Nephron (organoid): ENCODE measurements at regions not wholly inside any gene's neighbourhood (a gene's known extent, or its start where the extent isn't known, plus 50 kb on each side); places are given as distances from the start of the nearest gene placed in this dataset.
"Not testable (repeated sequence)": the region's sequence is repeated elsewhere in the genome, so short reads cannot be mapped to it uniquely, and the experiment has no call there.

Source experiments
- H3K27ac Mint-ChIP-seq, 3 experiments: 2 replicates each; pipeline ENCODE4 v1.8.0; 2020; ENCODE audit warnings: mixed read lengths in 3 of 3, mild to moderate bottlenecking in 2 of 3, moderate library complexity in 1 of 3
- H3K27me3 Mint-ChIP-seq: 2 replicates; pipeline ENCODE4 v1.8.0; 2021; ENCODE audit warnings: low read depth, mild to moderate bottlenecking, moderate library complexity, mixed read lengths
- H3K36me3 Mint-ChIP-seq: 2 replicates; pipeline ENCODE4 v1.8.0; 2020; ENCODE audit warnings: low read depth, mixed read lengths
- H3K4me1 Mint-ChIP-seq: 2 replicates; pipeline ENCODE4 v1.8.0; 2020; ENCODE audit warnings: mixed read lengths
- H3K4me3 Mint-ChIP-seq, 3 experiments: 2 replicates each; pipeline ENCODE4 v1.8.0; 2020; ENCODE audit warnings: mild to moderate bottlenecking in 3 of 3, mixed read lengths in 3 of 3, moderate library complexity in 2 of 3
- H3K9me3 Mint-ChIP-seq: 2 replicates; pipeline ENCODE4 v1.8.0; 2020; ENCODE audit warnings: mixed read lengths
- CTCF ChIP-seq, 3 experiments: fragments of 200-600 bp; sonication (generic); IDR thresholded peaks; one replicate each; pipeline ENCODE4 v1.5.0; 2021; ENCODE audit warnings: antibody characterized with exemption in 3 of 3; ENCODE audit not compliant: unreplicated experiment in 3 of 3

- H3K27me3 Mint-ChIP-seq = peaks cover 17% of the 10 kb centered on the region
- H3K4me3 Mint-ChIP-seq = no peak overlapping the region
- no peak for TF ChIP-seq CTCF (IDR thresholded peaks at IDR 0.05; ENCODE audit: unreplicated experiment in 3 of 3)
- peaks cover 11% of the 10 kb centered on the region for H3K4me1 Mint-ChIP-seq
- H3K9me3 Mint-ChIP-seq = no peaks in the 10 kb centered on the region
- H3K36me3 Mint-ChIP-seq = no peaks in the 10 kb centered on the region
- no peak overlapping the region for H3K27ac Mint-ChIP-seq
These were observed 79.5 kb upstream of the SOX11 start for GRCh38 chr2:5612666-5613065.

DNA sequence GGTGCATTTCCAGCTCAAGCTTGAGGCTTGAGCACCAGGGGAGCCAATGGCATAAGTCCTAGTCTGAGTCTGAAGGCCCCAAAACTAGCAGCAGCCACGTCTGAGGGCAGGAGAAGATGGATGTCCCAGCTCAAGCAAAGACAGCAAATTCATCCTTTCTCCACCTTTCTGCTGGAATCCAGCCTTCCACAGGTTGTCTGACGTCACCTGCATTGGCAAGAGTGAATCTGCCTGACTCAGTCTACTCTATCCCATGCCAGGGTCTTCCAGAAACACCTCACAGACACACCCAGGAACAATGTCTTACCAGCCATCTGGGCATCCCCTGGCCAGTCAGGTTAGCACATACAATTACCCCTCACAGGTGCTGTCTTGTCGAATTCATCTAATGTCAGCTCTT is 76.2 kb upstream of the SOX11 start:
- Mint-ChIP-seq H3K27me3 (peaks cover 3% of the 10 kb centered on the region), H3K4me1 (peaks cover 11% of the 10 kb centered on the region), H3K27ac (no peak overlapping the region), H3K9me3 (no peaks in the 10 kb centered on the region), H3K36me3 (no peaks in the 10 kb centered on the region), H3K4me3 (no peak overlapping the region)
- TF ChIP-seq CTCF (IDR thresholded peaks at IDR 0.05; ENCODE audit: unreplicated experiment in 3 of 3) = no peak

GRCh38 chr2:5617358-5617757 is 74.8 kb upstream of the SOX11 start:
- Mint-ChIP-seq H3K4me3 (no peak overlapping the region), H3K27me3 (peaks cover 3% of the 10 kb centered on the region), H3K36me3 (no peaks in the 10 kb centered on the region), H3K27ac (peak overlapping the region in 2 of 3 experiments; percentile 11 to 23), H3K9me3 (peaks cover 3% of the 10 kb centered on the region), H3K4me1 (peaks cover 11% of the 10 kb centered on the region)
- TF ChIP-seq CTCF (IDR thresholded peaks at IDR 0.05; ENCODE audit: unreplicated experiment in 3 of 3) = no peak

GRCh38 chr2:5617796-5618195 is 74.4 kb upstream of the SOX11 start:
- no peak for TF ChIP-seq CTCF (IDR thresholded peaks at IDR 0.05; ENCODE audit: unreplicated experiment in 3 of 3)
- Mint-ChIP-seq H3K27me3 (peaks cover 3% of the 10 kb centered on the region), H3K9me3 (peaks cover 7% of the 10 kb centered on the region), H3K4me1 (peaks cover 11% of the 10 kb centered on the region), H3K36me3 (no peaks in the 10 kb centered on the region), H3K4me3 (no peak overlapping the region), H3K27ac (peak overlapping the region in 2 of 3 experiments; percentile 11 to 23)

GRCh38 chr2:5618271-5618670 is 73.9 kb upstream of the SOX11 start:
- Mint-ChIP-seq H3K4me3 (no peak overlapping the region), H3K27me3 (peaks cover 3% of the 10 kb centered on the region), H3K4me1 (peaks cover 11% of the 10 kb centered on the region), H3K27ac (peak overlapping the region in 1 of 3 experiments; percentile 11), H3K36me3 (no peaks in the 10 kb centered on the region), H3K9me3 (peaks cover 8% of the 10 kb centered on the region)
- TF ChIP-seq CTCF (IDR thresholded peaks at IDR 0.05; ENCODE audit: unreplicated experiment in 3 of 3) = no peak

- not testable (repeated sequence) for H3K27me3 Mint-ChIP-seq, H3K9me3 Mint-ChIP-seq, H3K4me3 Mint-ChIP-seq, H3K36me3 Mint-ChIP-seq, H3K27ac Mint-ChIP-seq
- peaks cover 20% of the 10 kb centered on the region for H3K4me1 Mint-ChIP-seq
These were observed 66.6 kb upstream of the SOX11 start for GRCh38 chr2:5625556-5626065.

- not testable (repeated sequence) for H3K4me3 Mint-ChIP-seq, H3K36me3 Mint-ChIP-seq, H3K9me3 Mint-ChIP-seq, H3K27ac Mint-ChIP-seq, H3K27me3 Mint-ChIP-seq
- H3K4me1 Mint-ChIP-seq = peaks cover 24% of the 10 kb centered on the region
These were observed 63.7 kb upstream of the SOX11 start for GRCh38 chr2:5628484-5628883.

- H3K4me3 Mint-ChIP-seq, H3K27me3 Mint-ChIP-seq, H3K9me3 Mint-ChIP-seq, H3K36me3 Mint-ChIP-seq: not testable (repeated sequence)
- peak overlapping the region; percentile 52 to 80 (median 62) for H3K27ac Mint-ChIP-seq
- H3K4me1 Mint-ChIP-seq = peaks cover 24% of the 10 kb centered on the region
These were observed 62.7 kb upstream of the SOX11 start for GRCh38 chr2:5629510-5629909.

- H3K27me3 Mint-ChIP-seq, H3K27ac Mint-ChIP-seq, H3K36me3 Mint-ChIP-seq, H3K9me3 Mint-ChIP-seq, H3K4me3 Mint-ChIP-seq, H3K4me1 Mint-ChIP-seq: not testable (repeated sequence)
These were observed 55.1 kb upstream of the SOX11 start for GRCh38 chr2:5637051-5637450.
